ENCODE measurements at regions not wholly inside any gene's neighbourhood (a gene's known extent, or its start where the extent isn't known, plus 50 kb on each side); places are given as distances from the start of the nearest gene placed in this dataset.
A peak's percentile ranks its signal among the peaks of the same experiment; 100 is the strongest.

GRCh38 chr6:140897804-140898573 is 1234.7 kb upstream of the GJE1 start:
- no peak overlapping the region for H3K4me3 ChIP-seq (ENCODE audit: low read length)
- no peak for DNase-seq (ENCODE audit: low read depth)
- TF ChIP-seq CTCF (IDR thresholded peaks at IDR 0.05; ENCODE audit: insufficient read depth, low read depth, low read length, missing control alignments) = no peak

GRCh38 chr6:140897349-140897748 is 1235.4 kb upstream of the GJE1 start:
- no peak overlapping the region for H3K4me3 ChIP-seq (ENCODE audit: low read length)
- DNase-seq (ENCODE audit: low read depth) = no peak
- no peak for TF ChIP-seq CTCF (IDR thresholded peaks at IDR 0.05; ENCODE audit: insufficient read depth, low read depth, low read length, missing control alignments)

GRCh38 chr6:140893432-140893831 is 1239.3 kb upstream of the GJE1 start:
- TF ChIP-seq CTCF (IDR thresholded peaks at IDR 0.05; ENCODE audit: insufficient read depth, low read depth, low read length, missing control alignments) = no peak
- H3K4me3 ChIP-seq (ENCODE audit: low read length) = no peak overlapping the region
- DNase-seq (ENCODE audit: low read depth) = no peak

GRCh38 chr6:140879946-140880345 is 1252.8 kb upstream of the GJE1 start:
- DNase-seq (ENCODE audit: low read depth) = peak; percentile 75
- no peak for TF ChIP-seq CTCF (IDR thresholded peaks at IDR 0.05; ENCODE audit: insufficient read depth, low read depth, low read length, missing control alignments)
- no peak overlapping the region for H3K4me3 ChIP-seq (ENCODE audit: low read length)

- no peak overlapping the region for H3K4me3 ChIP-seq (ENCODE audit: low read length)
- no peak for TF ChIP-seq CTCF (IDR thresholded peaks at IDR 0.05; ENCODE audit: insufficient read depth, low read depth, low read length, missing control alignments)
- DNase-seq (ENCODE audit: low read depth) = no peak
Observed at GRCh38 chr6:140874066-140874465, 1258.7 kb upstream of the GJE1 start.

GRCh38 chr6:140872885-140873284 is 1259.8 kb upstream of the GJE1 start:
- no peak overlapping the region for H3K4me3 ChIP-seq (ENCODE audit: low read length)
- TF ChIP-seq CTCF (IDR thresholded peaks at IDR 0.05; ENCODE audit: insufficient read depth, low read depth, low read length, missing control alignments) = no peak

GRCh38 chr6:140871911-140872310 is 1260.8 kb upstream of the GJE1 start:
- DNase-seq (ENCODE audit: low read depth) = peak; percentile 64
- H3K4me3 ChIP-seq (ENCODE audit: low read length) = no peak overlapping the region
- TF ChIP-seq CTCF (IDR thresholded peaks at IDR 0.05; ENCODE audit: insufficient read depth, low read depth, low read length, missing control alignments) = no peak

More at GRCh38 chr6:140872885-140873284, 1259.8 kb upstream of the GJE1 start:
- no peak for DNase-seq (ENCODE audit: low read depth)

All from epithelial cell of esophagus (primary cell).